HEK293 (cell line): ENCODE measurements at regions not wholly inside any gene's neighbourhood (a gene's known extent, or its start where the extent isn't known, plus 50 kb on each side); places are given as distances from the start of the nearest gene placed in this dataset.

Source experiments
- CTCF ChIP-seq: fragments of 450-650 bp; formaldehyde crosslinking; IDR thresholded peaks from 2 replicates; pipeline ENCODE4 v1.5.1; 2016; ENCODE audit warnings: missing biosample characterization, missing genetic modification characterization
- HOXD13 ChIP-seq: sonication (generic); formaldehyde crosslinking; IDR thresholded peaks from 2 replicates; pipeline ENCODE4 v1.8.0; 2022; ENCODE audit warnings: missing genetic modification reagents, borderline replicate concordance
- ZNF391 ChIP-seq: fragments of 450-650 bp; formaldehyde crosslinking; IDR thresholded peaks from 2 replicates; pipeline ENCODE4 v1.5.1; 2016; ENCODE audit warnings: low read depth, missing biosample characterization, missing genetic modification characterization, borderline replicate concordance

DNA sequence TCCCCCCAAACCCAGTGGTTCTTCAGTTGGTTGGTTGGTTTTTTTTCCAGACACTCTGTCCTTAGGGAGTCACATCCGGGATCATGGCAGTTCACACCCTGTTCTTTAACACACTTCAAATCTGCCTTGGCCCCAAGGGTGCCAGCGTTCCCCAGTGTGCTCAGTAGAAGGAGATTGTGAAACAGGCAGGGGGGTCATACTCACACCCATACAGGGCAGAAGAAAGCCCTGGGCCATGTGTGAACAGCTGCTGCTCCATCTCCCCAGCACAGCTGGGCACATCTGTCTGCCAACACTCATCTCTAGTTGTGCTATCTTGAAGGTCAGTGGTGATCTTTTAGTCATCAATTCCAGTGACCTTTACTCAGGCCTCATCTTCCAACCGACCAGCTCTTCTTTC lies 64.4 kb upstream of the FUT8 start:
- TF ChIP-seq ZNF391 (tag by site-specific recombination), result no peak
- TF ChIP-seq CTCF (tag by site-specific recombination), result no peak
- no peak for TF ChIP-seq HOXD13 (CRISPR knock-in tag)
